Esophagus squamous epithelium (tissue), 4 donors: ENCODE measurements at regions not wholly inside any gene's neighbourhood (a gene's known extent, or its start where the extent isn't known, plus 50 kb on each side); places are given as distances from the start of the nearest gene placed in this dataset.

Experiments
- POLR2A ChIP-seq, 4 donors: fragments of 450-650 bp; IDR thresholded peaks; one replicate each; pipeline ENCODE4 v1.6.1; 2017; ENCODE audit warnings: antibody characterized with exemption in 4 of 4, mild to moderate bottlenecking in 4 of 4, moderate library complexity in 3 of 4
- TF ChIP-seq, protein P1 (sequence below), 6 experiments: fragments of 450-650 bp in 4 of 6; fragments of 200-600 bp in 2 of 6; sonication (generic) in 2 of 6; IDR thresholded peaks; one replicate each; pipeline ENCODE4 v1.5.1; 2016 to 2019; ENCODE audit warnings: antibody characterized with exemption in 6 of 6, mild to moderate bottlenecking in 4 of 6, moderate library complexity in 4 of 6

DNA sequence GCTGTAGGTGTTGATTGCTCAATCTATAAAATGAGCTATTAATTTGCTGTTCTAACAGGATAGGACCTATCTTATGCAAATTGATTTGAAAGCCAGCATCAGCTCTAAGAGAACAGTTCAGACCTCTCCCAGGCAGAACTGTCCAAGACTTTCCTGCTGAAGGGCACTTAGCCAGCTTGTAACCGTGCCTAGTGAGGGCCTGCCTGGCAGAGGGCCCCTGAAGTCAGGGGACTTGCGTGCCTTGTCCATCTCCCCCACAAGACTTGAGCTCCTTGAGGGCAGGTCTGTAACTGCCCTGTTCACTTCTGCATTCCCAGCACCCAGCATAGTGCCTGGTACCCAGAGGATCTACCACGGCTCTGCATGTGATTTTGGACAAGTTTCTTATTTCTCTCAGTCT, 293.4 kb downstream of the CDK5RAP2 start:
- TF ChIP-seq, protein P1, sequence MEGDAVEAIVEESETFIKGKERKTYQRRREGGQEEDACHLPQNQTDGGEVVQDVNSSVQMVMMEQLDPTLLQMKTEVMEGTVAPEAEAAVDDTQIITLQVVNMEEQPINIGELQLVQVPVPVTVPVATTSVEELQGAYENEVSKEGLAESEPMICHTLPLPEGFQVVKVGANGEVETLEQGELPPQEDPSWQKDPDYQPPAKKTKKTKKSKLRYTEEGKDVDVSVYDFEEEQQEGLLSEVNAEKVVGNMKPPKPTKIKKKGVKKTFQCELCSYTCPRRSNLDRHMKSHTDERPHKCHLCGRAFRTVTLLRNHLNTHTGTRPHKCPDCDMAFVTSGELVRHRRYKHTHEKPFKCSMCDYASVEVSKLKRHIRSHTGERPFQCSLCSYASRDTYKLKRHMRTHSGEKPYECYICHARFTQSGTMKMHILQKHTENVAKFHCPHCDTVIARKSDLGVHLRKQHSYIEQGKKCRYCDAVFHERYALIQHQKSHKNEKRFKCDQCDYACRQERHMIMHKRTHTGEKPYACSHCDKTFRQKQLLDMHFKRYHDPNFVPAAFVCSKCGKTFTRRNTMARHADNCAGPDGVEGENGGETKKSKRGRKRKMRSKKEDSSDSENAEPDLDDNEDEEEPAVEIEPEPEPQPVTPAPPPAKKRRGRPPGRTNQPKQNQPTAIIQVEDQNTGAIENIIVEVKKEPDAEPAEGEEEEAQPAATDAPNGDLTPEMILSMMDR (IDR thresholded peaks at IDR 0.05): no peak
- no peak for TF ChIP-seq POLR2A (IDR thresholded peaks at IDR 0.05)
